GM12878 (cell line): ENCODE measurements at regions not wholly inside any gene's neighbourhood (a gene's known extent, or its start where the extent isn't known, plus 50 kb on each side); places are given as distances from the start of the nearest gene placed in this dataset.

Experiments
- ATAC-seq: fragments of 200-7000 bp; cut with Tn5 transposase; 3 replicates; pipeline ENCODE4 v1.9.1; 2020; ENCODE audit warnings: mild to moderate bottlenecking, moderate library complexity
- BruUV-seq: library from RNA; stranded (reverse); fragments of 400-500 nt; replicated peaks from 2 replicates; lab custom pipeline; 2021; lab: Mats Ljungman, UMichigan
- CTCF ChIA-PET: fragments of 300-600 bp; sonication (Branson Sonifier 250); formaldehyde crosslinking; extraction: SDS; loops from one replicate; lab custom pipeline; 2021; ENCODE audit warnings: inconsistent platforms; lab: Yijun Ruan, JAX
- POLR2A ChIA-PET: fragments of 350-600 bp; formaldehyde crosslinking; extraction: SDS; loops from one replicate; lab custom pipeline; 2021; ENCODE audit warnings: inconsistent platforms; lab: Charles Lee
- RAD21 ChIA-PET: fragments of 300-600 bp; sonication (Branson Sonifier 250); formaldehyde crosslinking; loops from one replicate; lab custom pipeline; 2023; ENCODE audit warnings: antibody characterized with exemption; ENCODE audit not compliant: unreplicated experiment; lab: Charles Lee
- SMC1A ChIA-PET: fragments of 300-600 bp; sonication (Branson Sonifier 250); formaldehyde crosslinking; loops from one replicate; lab custom pipeline; 2023; ENCODE audit not compliant: unreplicated experiment, uncharacterized antibody; lab: Charles Lee
- DNase-seq: peaks from one replicate; pipeline ENCODE4 v3.0.0-alpha.2; 2011; ENCODE audit warnings: low read depth, low spot score
- FAIRE-seq: peaks from 3 replicates; lab custom pipeline; 2011; peaks lifted over from hg19 to GRCh38; lab: Jason Lieb, UNC
- H2AFZ ChIP-seq: 2 replicates; pipeline ENCODE4 v1.6.0; 2011; ENCODE audit warnings: low read depth, low read length, control low read depth; ENCODE audit not compliant: control insufficient read depth
- H3K27ac ChIP-seq: 2 replicates; pipeline ENCODE4 v1.5.1; 2011; ENCODE audit warnings: control low read depth; ENCODE audit not compliant: control insufficient read depth, insufficient read depth
- H3K27me3 ChIP-seq, 2 experiments: replicated peaks in 1 of 2; 2 replicates each; pipeline versions ENCODE4 v1.6.0 to v1.6.1; 2011; ENCODE audit warnings: low read length in 1 of 2; ENCODE audit not compliant: control insufficient read depth in 2 of 2, insufficient read depth in 2 of 2
- H3K36me3 ChIP-seq, 2 experiments: 2 replicates each; pipeline ENCODE4 v1.5.1; 2011; ENCODE audit warnings: low read length in 1 of 2; ENCODE audit not compliant: control insufficient read depth in 2 of 2, insufficient read depth in 2 of 2
- H3K4me1 ChIP-seq: 2 replicates; pipeline ENCODE4 v1.6.1; 2011; ENCODE audit warnings: mild to moderate bottlenecking, low read length, moderate library complexity, mixed read lengths; ENCODE audit not compliant: control insufficient read depth, insufficient read depth
- H3K4me2 ChIP-seq: 2 replicates; pipeline ENCODE4 v1.6.0; 2011; ENCODE audit warnings: control low read depth; ENCODE audit not compliant: control insufficient read depth, insufficient read depth
- H3K4me3 ChIP-seq: fragments of 200-600 bp; sonication (generic); 2 replicates; pipeline ENCODE4 v1.5.1; 2016
- H3K79me2 ChIP-seq: 2 replicates; pipeline ENCODE4 v1.6.0; 2011; ENCODE audit warnings: low read length; ENCODE audit not compliant: control insufficient read depth, insufficient read depth
- H3K9ac ChIP-seq: 2 replicates; pipeline ENCODE4 v1.8.0; 2011; ENCODE audit warnings: low read length, control low read depth, mixed read lengths; ENCODE audit not compliant: control insufficient read depth, insufficient read depth
- H3K9me3 ChIP-seq: replicated peaks from 3 replicates; pipeline ENCODE4 v1.5.1; 2011; ENCODE audit warnings: mild to moderate bottlenecking, low read length; ENCODE audit not compliant: control insufficient read depth, insufficient read depth
- H4K20me1 ChIP-seq: 2 replicates; pipeline ENCODE4 v1.6.0; 2011; ENCODE audit not compliant: control insufficient read depth, insufficient read depth
- CREM ChIP-seq: IDR thresholded peaks from 2 replicates; pipeline ENCODE4 v1.6.1; 2014; ENCODE audit warnings: antibody characterized with exemption, low read depth
- POLR2A ChIP-seq: IDR thresholded peaks from 2 replicates; pipeline ENCODE4 v1.6.1; 2011; ENCODE audit warnings: low read depth, mild to moderate bottlenecking, low read length
- STAT1 ChIP-seq: fragments of 450-650 bp; conservative IDR thresholded peaks from 2 replicates; pipeline ENCODE4 v1.6.1; 2014; ENCODE audit warnings: antibody characterized with exemption, mild to moderate bottlenecking
- WGBS: methylation state at CpG from one replicate; pipeline ENCODE4 v1.1.6; 2016; ENCODE audit warnings: low lambda C conversion rate; ENCODE audit not compliant: insufficient replicate concordance, insufficient coverage; ENCODE audit errors: missing lambda C conversion rate; 5-methylcytosine and 5-hydroxymethylcytosine counted together
- in situ Hi-C: fragments of 300-500 bp; cut with MboI; formaldehyde crosslinking; loops from 9 replicates; pipeline ENCODE4 v1.14.3; 2018; ENCODE audit warnings: mixed read lengths
- intact Hi-C: fragments of 100-400 bp; cut with micrococcal nuclease; formaldehyde crosslinking; loops from one replicate; pipeline ENCODE4 v1.14.2; 2022; ENCODE audit not compliant: unreplicated experiment
- TF ChIP-seq, protein P1 (sequence below): fragments of 450-650 bp; formaldehyde crosslinking; IDR thresholded peaks from 2 replicates; pipeline ENCODE4 v1.4.0; 2022; ENCODE audit warnings: mild to moderate bottlenecking, moderate library complexity
- TF ChIP-seq, protein P2 (sequence below): IDR thresholded peaks from 2 replicates; pipeline ENCODE4 v1.6.1; 2011; ENCODE audit warnings: borderline replicate concordance, low read depth, mild to moderate bottlenecking, moderate library complexity, mixed read lengths, low read length; ENCODE audit not compliant: insufficient read depth; ENCODE audit errors: extremely low read length
- TF ChIP-seq, protein P3 (sequence below): fragments of 450-650 bp; IDR thresholded peaks from 2 replicates; pipeline ENCODE4 v1.6.1; 2017; ENCODE audit warnings: low read depth, mild to moderate bottlenecking, moderate library complexity
- TF ChIP-seq, protein P4 (sequence below): IDR thresholded peaks from 2 replicates; pipeline ENCODE4 v1.6.1; 2011; ENCODE audit warnings: mild to moderate bottlenecking, low read depth, low read length, moderate library complexity; ENCODE audit not compliant: insufficient replicate concordance
- TF ChIP-seq, protein P5 (sequence below): IDR thresholded peaks from 2 replicates; pipeline ENCODE4 v1.6.1; 2012; ENCODE audit warnings: low read depth, low read length, improper control_type of control experiment
- TF ChIP-seq, protein P6 (sequence below): fragments of 450-650 bp; IDR thresholded peaks from 2 replicates; pipeline ENCODE4 v1.6.1; 2016; ENCODE audit warnings: mild to moderate bottlenecking, moderate library complexity, borderline replicate concordance

DNA sequence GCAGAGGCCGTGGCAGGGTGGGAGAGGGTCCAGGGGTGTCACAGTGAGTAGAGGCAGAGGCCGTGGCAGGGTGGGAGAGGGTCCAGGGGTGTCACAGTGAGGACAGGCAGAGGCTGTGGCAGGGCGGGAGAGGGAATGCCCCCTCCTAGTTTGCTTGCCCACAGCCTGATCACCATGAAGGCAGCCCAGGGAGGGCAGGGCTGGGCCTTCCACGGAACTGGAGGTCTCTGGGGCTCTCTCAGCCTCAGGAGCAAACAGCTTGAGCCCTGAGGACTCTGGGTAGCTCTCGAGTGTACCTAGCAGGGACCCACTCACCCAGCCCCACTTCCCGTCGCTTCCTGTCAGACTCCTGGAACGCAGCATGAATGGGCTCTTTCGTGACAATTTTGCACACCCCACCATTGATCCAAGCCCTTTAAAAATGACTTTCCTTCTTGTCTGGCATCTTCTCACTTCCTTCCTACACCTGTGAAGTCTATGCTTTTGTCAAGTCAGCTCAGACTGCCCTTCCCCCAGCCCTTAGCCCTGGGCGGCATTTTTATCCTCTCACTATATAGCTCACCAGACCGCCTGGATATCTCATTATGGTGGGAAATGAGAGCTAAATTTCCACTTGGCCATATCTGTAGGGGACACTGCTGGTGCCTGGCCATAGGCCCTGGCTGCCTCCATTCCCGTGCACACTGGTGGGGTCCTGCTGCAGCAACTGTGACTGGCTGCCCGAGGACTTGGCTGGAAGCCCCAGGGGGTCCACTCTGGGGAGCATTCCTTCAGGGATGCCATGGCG lies 140.3 kb downstream of the CDC5L start (continued):
- TF ChIP-seq, protein P1, sequence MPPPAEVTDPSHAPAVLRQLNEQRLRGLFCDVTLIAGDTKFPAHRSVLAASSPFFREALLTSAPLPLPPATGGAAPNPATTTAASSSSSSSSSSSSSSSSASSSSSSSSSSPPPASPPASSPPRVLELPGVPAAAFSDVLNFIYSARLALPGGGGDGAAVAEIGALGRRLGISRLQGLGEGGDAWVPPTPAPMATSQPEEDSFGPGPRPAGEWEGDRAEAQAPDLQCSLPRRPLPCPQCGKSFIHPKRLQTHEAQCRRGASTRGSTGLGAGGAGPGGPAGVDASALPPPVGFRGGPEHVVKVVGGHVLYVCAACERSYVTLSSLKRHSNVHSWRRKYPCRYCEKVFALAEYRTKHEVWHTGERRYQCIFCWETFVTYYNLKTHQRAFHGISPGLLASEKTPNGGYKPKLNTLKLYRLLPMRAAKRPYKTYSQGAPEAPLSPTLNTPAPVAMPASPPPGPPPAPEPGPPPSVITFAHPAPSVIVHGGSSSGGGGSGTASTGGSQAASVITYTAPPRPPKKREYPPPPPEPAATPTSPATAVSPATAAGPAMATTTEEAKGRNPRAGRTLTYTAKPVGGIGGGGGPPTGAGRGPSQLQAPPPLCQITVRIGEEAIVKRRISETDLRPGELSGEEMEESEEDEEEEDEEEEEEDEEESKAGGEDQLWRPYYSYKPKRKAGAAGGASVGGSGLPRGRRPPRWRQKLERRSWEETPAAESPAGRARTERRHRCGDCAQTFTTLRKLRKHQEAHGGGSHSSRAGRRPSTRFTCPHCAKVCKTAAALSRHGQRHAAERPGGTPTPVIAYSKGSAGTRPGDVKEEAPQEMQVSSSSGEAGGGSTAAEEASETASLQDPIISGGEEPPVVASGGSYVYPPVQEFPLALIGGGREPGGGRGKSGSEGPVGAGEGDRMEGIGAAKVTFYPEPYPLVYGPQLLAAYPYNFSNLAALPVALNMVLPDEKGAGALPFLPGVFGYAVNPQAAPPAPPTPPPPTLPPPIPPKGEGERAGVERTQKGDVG (CRISPR knock-in tag), result no peak
- TF ChIP-seq STAT1, result no peak
- TF ChIP-seq, all 136 proteins: peak for 0

DNA sequence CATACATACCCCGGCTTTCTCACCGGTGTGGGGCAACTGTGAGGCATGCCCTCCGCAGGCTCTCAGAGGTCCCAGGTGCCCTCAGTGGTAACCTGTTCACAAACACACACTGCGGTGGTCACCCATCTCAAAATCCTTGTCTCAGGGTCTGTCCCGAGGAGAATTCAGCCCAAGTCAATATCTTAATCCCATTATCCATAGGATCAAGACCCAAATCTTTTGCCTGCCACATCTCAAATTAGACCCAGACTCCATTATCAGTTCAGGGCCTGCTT lies 140.8 kb downstream of the CDC5L start:
- Histone ChIP-seq H3K27me3 (peaks cover 2% of the 10 kb centered on the region in 2 experiments; a peak in 3 of 4 replicates), H3K4me2 (no peak overlapping the region), H3K4me1 (no peaks in the 10 kb centered on the region), H3K9me3 (no peaks in the 10 kb centered on the region), H2AFZ (no peak overlapping the region), H4K20me1 (no peaks in the 10 kb centered on the region), H3K27ac (no peak overlapping the region), H3K4me3 (no peak overlapping the region), H3K36me3 (no peaks in the 10 kb centered on the region), H3K79me2 (no peaks in the 10 kb centered on the region), H3K9ac (no peak overlapping the region)
- ATAC-seq (no peak), FAIRE-seq (no peak), DNase-seq (no peak)
- intact Hi-C loops (no loop called here), in situ Hi-C loops (no loop called here)
- ChIA-PET POLR2A (no interaction called here), SMC1A (no interaction called here), CTCF (no interaction called here), RAD21 (no interaction called here)
- 70% methylated on average over 5 of the region's 5 CpGs for WGBS
- no TSS peak for BruUV-seq
- no peak for TF ChIP-seq POLR2A
- TF ChIP-seq, protein P2, sequence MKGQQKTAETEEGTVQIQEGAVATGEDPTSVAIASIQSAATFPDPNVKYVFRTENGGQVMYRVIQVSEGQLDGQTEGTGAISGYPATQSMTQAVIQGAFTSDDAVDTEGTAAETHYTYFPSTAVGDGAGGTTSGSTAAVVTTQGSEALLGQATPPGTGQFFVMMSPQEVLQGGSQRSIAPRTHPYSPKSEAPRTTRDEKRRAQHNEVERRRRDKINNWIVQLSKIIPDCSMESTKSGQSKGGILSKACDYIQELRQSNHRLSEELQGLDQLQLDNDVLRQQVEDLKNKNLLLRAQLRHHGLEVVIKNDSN, result no peak
- TF ChIP-seq, protein P3, sequence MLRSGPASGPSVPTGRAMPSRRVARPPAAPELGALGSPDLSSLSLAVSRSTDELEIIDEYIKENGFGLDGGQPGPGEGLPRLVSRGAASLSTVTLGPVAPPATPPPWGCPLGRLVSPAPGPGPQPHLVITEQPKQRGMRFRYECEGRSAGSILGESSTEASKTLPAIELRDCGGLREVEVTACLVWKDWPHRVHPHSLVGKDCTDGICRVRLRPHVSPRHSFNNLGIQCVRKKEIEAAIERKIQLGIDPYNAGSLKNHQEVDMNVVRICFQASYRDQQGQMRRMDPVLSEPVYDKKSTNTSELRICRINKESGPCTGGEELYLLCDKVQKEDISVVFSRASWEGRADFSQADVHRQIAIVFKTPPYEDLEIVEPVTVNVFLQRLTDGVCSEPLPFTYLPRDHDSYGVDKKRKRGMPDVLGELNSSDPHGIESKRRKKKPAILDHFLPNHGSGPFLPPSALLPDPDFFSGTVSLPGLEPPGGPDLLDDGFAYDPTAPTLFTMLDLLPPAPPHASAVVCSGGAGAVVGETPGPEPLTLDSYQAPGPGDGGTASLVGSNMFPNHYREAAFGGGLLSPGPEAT, result no peak
- TF ChIP-seq, protein P4, sequence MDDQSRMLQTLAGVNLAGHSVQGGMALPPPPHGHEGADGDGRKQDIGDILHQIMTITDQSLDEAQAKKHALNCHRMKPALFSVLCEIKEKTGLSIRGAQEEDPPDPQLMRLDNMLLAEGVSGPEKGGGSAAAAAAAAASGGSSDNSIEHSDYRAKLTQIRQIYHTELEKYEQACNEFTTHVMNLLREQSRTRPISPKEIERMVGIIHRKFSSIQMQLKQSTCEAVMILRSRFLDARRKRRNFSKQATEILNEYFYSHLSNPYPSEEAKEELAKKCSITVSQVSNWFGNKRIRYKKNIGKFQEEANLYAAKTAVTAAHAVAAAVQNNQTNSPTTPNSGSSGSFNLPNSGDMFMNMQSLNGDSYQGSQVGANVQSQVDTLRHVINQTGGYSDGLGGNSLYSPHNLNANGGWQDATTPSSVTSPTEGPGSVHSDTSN, result no peak
- TF ChIP-seq, protein P5, sequence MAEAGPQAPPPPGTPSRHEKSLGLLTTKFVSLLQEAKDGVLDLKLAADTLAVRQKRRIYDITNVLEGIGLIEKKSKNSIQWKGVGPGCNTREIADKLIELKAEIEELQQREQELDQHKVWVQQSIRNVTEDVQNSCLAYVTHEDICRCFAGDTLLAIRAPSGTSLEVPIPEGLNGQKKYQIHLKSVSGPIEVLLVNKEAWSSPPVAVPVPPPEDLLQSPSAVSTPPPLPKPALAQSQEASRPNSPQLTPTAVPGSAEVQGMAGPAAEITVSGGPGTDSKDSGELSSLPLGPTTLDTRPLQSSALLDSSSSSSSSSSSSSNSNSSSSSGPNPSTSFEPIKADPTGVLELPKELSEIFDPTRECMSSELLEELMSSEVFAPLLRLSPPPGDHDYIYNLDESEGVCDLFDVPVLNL, result no peak
- TF ChIP-seq CREM, result no peak
- TF ChIP-seq, protein P6, sequence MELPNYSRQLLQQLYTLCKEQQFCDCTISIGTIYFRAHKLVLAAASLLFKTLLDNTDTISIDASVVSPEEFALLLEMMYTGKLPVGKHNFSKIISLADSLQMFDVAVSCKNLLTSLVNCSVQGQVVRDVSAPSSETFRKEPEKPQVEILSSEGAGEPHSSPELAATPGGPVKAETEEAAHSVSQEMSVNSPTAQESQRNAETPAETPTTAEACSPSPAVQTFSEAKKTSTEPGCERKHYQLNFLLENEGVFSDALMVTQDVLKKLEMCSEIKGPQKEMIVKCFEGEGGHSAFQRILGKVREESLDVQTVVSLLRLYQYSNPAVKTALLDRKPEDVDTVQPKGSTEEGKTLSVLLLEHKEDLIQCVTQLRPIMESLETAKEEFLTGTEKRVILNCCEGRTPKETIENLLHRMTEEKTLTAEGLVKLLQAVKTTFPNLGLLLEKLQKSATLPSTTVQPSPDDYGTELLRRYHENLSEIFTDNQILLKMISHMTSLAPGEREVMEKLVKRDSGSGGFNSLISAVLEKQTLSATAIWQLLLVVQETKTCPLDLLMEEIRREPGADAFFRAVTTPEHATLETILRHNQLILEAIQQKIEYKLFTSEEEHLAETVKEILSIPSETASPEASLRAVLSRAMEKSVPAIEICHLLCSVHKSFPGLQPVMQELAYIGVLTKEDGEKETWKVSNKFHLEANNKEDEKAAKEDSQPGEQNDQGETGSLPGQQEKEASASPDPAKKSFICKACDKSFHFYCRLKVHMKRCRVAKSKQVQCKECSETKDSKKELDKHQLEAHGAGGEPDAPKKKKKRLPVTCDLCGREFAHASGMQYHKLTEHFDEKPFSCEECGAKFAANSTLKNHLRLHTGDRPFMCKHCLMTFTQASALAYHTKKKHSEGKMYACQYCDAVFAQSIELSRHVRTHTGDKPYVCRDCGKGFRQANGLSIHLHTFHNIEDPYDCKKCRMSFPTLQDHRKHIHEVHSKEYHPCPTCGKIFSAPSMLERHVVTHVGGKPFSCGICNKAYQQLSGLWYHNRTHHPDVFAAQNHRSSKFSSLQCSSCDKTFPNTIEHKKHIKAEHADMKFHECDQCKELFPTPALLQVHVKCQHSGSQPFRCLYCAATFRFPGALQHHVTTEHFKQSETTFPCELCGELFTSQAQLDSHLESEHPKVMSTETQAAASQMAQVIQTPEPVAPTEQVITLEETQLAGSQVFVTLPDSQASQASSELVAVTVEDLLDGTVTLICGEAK, result no peak
